ENCODE measurements at regions not wholly inside any gene's neighbourhood (a gene's known extent, or its start where the extent isn't known, plus 50 kb on each side); places are given as distances from the start of the nearest gene placed in this dataset.

DNA sequence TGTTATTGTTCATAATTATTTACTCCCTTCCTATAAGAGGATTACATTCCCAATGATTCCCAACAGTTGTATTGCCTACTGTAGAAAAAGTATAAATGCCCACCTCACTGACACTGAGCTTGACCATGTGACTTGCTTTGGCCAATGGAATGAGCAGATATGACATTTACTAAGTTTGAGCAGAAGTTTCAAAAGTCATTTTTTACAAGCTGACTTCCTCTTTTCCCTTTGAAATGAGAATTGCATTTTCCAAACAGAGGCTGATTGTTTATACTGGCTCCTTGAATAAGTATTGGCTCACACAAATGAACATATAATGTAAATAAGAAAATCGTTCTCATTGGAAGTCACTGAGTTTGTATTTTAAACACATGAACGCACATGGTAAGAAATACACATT is 116.4 kb upstream of the LRFN5 start:
- no peak overlapping the region for H3K27ac ChIP-seq (ENCODE audit: insufficient read depth, low read length)
- H3K79me2 ChIP-seq (ENCODE audit: control insufficient read depth, insufficient read depth, low read length) = no peaks in the 10 kb centered on the region
- no peaks in the 10 kb centered on the region for H4K20me1 ChIP-seq (ENCODE audit: control insufficient read depth, extremely low read depth, insufficient read depth, low read length)
- H3K4me2 ChIP-seq (ENCODE audit: extremely low read depth, insufficient read depth, low read length) = no peak overlapping the region
- no peaks in the 10 kb centered on the region for H3K27me3 ChIP-seq (ENCODE audit: control insufficient read depth, insufficient read depth, low read length)
- no peak overlapping the region for H2AFZ ChIP-seq (ENCODE audit: low read length)
- no peak for DNase-seq (ENCODE audit: low read depth in 2 of 2)
- no peaks in the 10 kb centered on the region for H3K9me3 ChIP-seq (ENCODE audit: control insufficient read depth, insufficient read depth, low read depth, low read length)
- no peak overlapping the region for H3K9ac ChIP-seq (ENCODE audit: insufficient read depth, low read length)
- TF ChIP-seq EZH2 (IDR thresholded peaks at IDR 0.05; ENCODE audit: low read length, missing control alignments) = no peak
- TF ChIP-seq, protein P1, sequence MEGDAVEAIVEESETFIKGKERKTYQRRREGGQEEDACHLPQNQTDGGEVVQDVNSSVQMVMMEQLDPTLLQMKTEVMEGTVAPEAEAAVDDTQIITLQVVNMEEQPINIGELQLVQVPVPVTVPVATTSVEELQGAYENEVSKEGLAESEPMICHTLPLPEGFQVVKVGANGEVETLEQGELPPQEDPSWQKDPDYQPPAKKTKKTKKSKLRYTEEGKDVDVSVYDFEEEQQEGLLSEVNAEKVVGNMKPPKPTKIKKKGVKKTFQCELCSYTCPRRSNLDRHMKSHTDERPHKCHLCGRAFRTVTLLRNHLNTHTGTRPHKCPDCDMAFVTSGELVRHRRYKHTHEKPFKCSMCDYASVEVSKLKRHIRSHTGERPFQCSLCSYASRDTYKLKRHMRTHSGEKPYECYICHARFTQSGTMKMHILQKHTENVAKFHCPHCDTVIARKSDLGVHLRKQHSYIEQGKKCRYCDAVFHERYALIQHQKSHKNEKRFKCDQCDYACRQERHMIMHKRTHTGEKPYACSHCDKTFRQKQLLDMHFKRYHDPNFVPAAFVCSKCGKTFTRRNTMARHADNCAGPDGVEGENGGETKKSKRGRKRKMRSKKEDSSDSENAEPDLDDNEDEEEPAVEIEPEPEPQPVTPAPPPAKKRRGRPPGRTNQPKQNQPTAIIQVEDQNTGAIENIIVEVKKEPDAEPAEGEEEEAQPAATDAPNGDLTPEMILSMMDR (conservative IDR thresholded peaks at IDR 0.05 in 1 of 2, IDR thresholded peaks at IDR 0.05 in 1 of 2; ENCODE audit: low read depth in 1 of 2, low read length in 2 of 2) = no peak
- no peak overlapping the region for H3K4me3 ChIP-seq (replicated peaks in 1 of 4; ENCODE audit: control extremely low read depth in 1 of 4, insufficient read depth in 1 of 4, low read depth in 3 of 4, low read length in 4 of 4)
- no peaks in the 10 kb centered on the region for H3K4me1 ChIP-seq (ENCODE audit: control insufficient read depth, extremely low read depth, insufficient read depth, low read length)
- H3K36me3 ChIP-seq (ENCODE audit: control insufficient read depth, insufficient read depth, low read length) = no peaks in the 10 kb centered on the region

DNA sequence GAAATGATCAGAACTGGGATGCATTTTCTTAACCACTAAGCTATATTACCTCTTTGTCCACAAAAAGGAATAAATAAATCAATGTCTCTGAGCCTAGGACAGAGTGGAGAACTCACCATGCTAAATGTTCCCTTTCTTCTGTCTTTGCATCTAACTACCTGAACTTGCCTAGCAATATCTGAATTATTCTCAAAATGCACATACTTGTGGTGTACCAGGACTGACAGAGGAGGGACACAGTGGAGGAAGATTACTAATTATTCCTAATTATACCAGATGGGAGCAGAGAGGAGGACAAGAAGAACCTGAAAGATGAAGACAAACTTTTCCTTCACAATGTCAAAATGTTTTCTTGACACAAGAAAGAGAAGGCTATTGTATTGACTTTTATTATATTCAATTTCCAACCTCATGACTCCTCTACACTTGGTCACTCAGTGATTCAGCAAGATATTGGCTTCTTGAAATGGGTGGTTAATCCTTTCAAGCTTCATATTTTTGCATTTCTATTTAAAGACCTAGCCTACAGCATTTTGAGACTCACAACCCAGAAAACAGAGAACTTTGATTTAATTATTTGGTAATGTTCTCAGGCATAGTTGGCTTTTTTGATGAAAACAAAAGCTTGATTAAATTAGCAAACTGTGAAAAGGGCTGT is 117.2 kb upstream of the LRFN5 start:
- no peaks in the 10 kb centered on the region for H3K36me3 ChIP-seq (ENCODE audit: control insufficient read depth, insufficient read depth, low read length)
- no peaks in the 10 kb centered on the region for H3K9me3 ChIP-seq (ENCODE audit: control insufficient read depth, insufficient read depth, low read depth, low read length)
- H3K9ac ChIP-seq (ENCODE audit: insufficient read depth, low read length) = no peak overlapping the region
- no peak overlapping the region for H2AFZ ChIP-seq (ENCODE audit: low read length)
- H4K20me1 ChIP-seq (ENCODE audit: control insufficient read depth, extremely low read depth, insufficient read depth, low read length) = no peaks in the 10 kb centered on the region
- no peak overlapping the region for H3K27ac ChIP-seq (ENCODE audit: insufficient read depth, low read length)
- TF ChIP-seq EZH2 (IDR thresholded peaks at IDR 0.05; ENCODE audit: low read length, missing control alignments) = no peak
- TF ChIP-seq, protein P1 (conservative IDR thresholded peaks at IDR 0.05 in 1 of 2, IDR thresholded peaks at IDR 0.05 in 1 of 2; ENCODE audit: low read depth in 1 of 2, low read length in 2 of 2) = no peak
- no peak for DNase-seq (ENCODE audit: low read depth in 2 of 2)
- no peak overlapping the region for H3K4me3 ChIP-seq (replicated peaks in 1 of 4; ENCODE audit: control extremely low read depth in 1 of 4, insufficient read depth in 1 of 4, low read depth in 3 of 4, low read length in 4 of 4)
- no peak overlapping the region for H3K4me2 ChIP-seq (ENCODE audit: extremely low read depth, insufficient read depth, low read length)
- no peaks in the 10 kb centered on the region for H3K79me2 ChIP-seq (ENCODE audit: control insufficient read depth, insufficient read depth, low read length)
- H3K4me1 ChIP-seq (ENCODE audit: control insufficient read depth, extremely low read depth, insufficient read depth, low read length) = no peaks in the 10 kb centered on the region
- H3K27me3 ChIP-seq (ENCODE audit: control insufficient read depth, insufficient read depth, low read length) = no peaks in the 10 kb centered on the region

DNA sequence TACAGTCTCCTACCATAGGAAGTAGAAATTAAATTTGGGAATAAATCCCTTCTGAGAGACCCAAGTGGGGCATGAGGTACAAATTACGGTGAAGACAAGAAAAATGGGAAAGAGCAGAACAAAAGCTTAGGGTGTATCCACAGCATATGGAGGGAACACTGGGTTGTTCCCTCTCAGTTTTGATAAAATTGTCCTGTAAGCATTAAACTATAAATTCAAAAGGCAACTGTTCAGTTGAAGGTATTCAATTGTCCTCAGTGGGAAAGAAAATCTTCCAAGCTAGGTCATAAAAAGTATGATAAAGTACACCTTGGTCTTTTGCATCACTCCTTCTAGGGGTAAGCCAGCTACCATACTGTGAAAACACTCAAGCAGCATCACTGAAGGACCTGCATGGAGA is 118.3 kb upstream of the LRFN5 start:
- Histone ChIP-seq H3K9me3 (ENCODE audit: control insufficient read depth, insufficient read depth, low read depth, low read length) (no peaks in the 10 kb centered on the region), H2AFZ (ENCODE audit: low read length) (no peak overlapping the region), H3K27me3 (ENCODE audit: control insufficient read depth, insufficient read depth, low read length) (no peaks in the 10 kb centered on the region), H3K4me3 (replicated peaks in 1 of 4; ENCODE audit: control extremely low read depth in 1 of 4, insufficient read depth in 1 of 4, low read depth in 3 of 4, low read length in 4 of 4) (no peak overlapping the region), H3K79me2 (ENCODE audit: control insufficient read depth, insufficient read depth, low read length) (no peaks in the 10 kb centered on the region), H3K4me2 (ENCODE audit: extremely low read depth, insufficient read depth, low read length) (no peak overlapping the region), H3K36me3 (ENCODE audit: control insufficient read depth, insufficient read depth, low read length) (no peaks in the 10 kb centered on the region), H3K27ac (ENCODE audit: insufficient read depth, low read length) (no peak overlapping the region), H3K4me1 (ENCODE audit: control insufficient read depth, extremely low read depth, insufficient read depth, low read length) (no peaks in the 10 kb centered on the region), H4K20me1 (ENCODE audit: control insufficient read depth, extremely low read depth, insufficient read depth, low read length) (no peaks in the 10 kb centered on the region), H3K9ac (ENCODE audit: insufficient read depth, low read length) (no peak overlapping the region)
- no peak for TF ChIP-seq EZH2 (IDR thresholded peaks at IDR 0.05; ENCODE audit: low read length, missing control alignments)
- TF ChIP-seq, protein P1 (conservative IDR thresholded peaks at IDR 0.05 in 1 of 2, IDR thresholded peaks at IDR 0.05 in 1 of 2; ENCODE audit: low read depth in 1 of 2, low read length in 2 of 2) = no peak
- DNase-seq (ENCODE audit: low read depth in 2 of 2) = no peak

Data from fibroblast of lung (primary cell).